ENCODE measurements at regions not wholly inside any gene's neighbourhood (a gene's known extent, or its start where the extent isn't known, plus 50 kb on each side); places are given as distances from the start of the nearest gene placed in this dataset.

DNA sequence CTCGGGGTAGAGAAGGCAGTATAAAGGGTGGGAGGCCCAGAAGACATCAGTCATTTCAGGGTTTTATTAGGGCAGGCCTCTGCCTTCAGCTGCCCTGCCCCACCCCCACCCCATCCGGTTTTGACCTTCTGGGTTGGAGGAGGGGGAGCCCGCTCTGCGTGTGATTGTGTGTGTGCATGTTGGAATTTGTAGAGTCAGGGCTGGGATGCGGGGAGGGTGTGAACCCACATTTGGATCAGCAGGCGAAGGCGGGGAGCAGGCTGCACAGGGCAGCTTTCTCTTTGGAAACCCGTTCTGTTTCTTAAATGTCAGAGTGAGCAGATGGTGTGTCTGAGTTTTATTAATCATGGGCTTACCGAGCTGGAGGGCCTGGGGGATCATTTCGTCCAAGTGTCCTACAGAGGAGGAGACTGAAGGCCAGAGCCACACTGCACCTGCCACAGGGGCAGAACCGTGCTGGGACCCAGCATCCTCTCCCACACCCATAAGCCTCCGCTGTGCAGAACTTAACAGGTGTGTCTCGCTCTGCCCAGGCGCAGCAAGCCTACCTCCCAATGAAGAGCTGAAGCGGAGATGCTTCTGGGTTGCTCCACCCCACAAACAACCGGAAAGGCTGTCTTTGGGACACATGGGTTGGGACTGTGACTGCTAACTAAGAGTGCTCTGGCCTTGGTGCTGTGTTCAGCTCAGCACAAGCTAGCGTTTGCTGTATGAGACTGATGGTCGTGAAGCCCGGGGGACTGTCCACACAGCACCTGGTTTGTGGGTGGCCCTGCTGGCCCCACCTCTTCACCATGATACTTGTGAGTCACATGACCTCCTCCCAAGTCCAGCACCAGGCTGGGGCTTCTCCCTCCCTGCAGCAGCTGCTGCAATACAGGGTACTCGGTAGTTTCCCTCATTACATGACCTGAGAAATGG is 70.9 kb upstream of the GSE1 start:
- no peak for DNase-seq (ENCODE audit: low read depth in 2 of 2)

DNA sequence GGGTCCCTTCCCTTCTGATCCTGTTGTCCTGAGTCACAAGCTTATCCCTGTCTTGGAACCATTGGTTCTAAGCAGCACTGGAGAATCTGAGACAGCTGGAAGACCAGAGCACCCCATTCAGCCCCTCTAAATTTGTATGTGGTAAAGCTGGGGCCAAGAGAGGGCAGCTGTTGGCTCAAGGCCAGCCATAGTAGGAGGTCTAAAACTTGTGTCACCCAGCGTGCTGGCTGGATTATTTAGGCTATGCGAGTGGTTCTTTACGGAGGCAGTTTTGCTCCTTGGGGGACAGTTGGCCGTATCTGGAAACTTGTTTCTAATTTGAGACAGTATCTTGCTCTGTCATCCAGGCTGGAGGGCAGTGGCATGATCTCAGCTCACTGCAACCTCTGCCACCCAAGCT is 69.6 kb upstream of the GSE1 start:
- DNase-seq (ENCODE audit: low read depth in 2 of 2), result no peak

DNA sequence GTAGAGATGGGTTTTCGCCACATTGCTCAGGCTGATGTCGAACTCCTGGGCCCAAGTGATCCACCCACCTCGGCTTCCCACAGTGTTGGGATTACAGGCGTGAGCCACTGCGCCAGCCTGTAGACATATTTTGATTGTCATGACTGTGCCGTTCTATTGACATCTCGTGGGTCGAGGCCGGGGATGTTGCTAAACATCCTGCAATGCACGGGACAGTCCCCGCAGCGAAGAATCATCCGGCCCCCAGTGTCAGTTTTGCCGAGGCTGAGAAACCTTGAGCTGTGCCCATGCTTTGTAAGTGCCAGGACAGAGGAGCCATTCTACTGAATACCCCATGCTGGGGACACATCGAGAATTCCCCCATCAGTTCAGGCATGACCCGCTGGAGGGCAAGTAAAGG is 69.1 kb upstream of the GSE1 start:
- DNase-seq (ENCODE audit: low read depth in 2 of 2), result no peak

DNA sequence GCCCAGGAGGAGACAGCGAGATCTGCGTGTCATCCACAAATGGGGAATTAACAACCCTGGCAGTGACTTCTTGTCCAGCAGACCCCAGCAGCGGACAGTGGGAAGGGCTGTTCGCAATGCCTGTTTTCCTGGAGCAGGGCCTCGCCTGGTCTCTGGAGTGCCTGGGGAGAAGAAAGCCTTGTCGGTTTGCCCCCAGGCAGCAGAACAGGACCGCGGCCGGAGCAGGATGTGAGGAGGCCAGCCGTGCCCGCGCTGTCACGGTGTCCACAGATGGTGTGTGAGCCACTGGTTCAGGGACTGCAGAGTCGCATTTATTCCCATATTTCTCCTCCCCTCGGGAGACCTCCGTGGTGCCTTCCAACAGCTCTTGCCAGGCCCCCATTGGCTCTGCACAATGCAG is 68.5 kb upstream of the GSE1 start:
- DNase-seq (ENCODE audit: low read depth in 2 of 2), result no peak

DNA sequence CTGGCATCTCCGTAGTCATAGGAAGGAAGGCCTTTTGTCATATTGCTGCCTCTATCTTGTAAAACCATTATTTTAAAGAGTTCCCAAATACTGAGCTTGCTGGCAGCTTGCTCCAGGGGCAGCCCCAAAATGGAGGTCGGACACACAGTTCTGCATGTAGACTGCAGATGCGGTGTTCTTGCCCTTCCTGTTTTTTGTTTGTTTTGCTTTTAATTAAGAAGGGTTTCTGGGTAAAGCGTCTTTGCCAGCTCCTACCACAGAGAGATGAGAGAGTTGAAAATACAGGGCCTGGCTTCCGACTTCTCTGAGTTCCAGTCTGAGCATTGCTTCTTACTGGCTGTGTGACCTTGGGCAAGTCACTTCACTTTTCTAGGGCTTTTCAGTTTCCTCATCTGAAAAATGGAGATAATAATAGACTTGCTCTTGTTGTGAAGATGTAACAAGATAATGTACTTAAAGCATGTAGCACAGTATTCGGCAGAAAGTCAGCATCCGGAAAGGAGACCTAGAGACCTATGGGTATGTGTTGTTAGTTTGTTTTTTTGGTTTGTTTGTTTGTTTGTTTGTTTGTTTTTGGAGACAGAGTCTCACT is 67.8 kb upstream of the GSE1 start:
- no peak for DNase-seq (ENCODE audit: low read depth in 2 of 2)

DNA sequence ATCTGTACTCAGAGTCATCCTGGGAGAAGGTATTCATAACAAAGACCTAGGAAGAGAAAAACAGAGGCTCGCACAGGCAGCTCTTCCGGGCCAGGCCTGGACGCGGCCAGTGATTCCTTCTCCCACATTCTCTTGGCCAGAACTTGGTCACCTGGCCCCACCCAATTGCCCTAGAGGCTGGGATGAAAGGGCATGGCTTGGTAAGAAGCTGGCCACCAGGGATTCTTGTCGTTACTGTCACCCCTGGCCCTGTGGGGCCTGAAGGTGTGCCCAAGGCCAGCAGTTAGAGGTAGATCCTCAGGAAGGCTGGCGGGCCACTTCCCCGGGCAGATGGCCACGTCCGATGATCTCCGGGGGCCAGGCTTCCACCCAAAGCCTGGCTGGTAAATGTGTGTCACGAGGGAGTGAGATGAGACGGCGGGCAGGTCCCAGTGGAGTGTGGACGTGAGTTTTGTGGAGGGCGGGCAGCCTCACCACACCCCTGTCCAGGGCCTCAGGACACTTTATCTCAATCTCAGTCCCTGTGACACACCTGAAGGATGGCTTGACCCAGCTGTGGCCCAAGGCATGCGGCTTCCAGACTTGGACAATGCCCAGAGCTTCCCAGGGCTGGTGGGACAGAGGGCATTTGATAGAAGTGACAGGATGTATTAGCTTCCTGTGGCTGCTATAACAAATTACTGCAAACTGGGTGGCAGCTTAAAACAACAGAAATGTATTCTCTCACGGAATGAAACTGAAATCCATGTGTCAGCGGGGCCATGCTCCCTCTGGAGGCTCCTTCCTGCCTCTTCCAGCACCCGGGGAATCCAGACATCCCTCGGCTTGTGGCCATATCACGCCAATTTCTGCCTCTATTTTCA is 66.3 kb upstream of the GSE1 start:
- DNase-seq (ENCODE audit: low read depth in 2 of 2), result no peak

DNA sequence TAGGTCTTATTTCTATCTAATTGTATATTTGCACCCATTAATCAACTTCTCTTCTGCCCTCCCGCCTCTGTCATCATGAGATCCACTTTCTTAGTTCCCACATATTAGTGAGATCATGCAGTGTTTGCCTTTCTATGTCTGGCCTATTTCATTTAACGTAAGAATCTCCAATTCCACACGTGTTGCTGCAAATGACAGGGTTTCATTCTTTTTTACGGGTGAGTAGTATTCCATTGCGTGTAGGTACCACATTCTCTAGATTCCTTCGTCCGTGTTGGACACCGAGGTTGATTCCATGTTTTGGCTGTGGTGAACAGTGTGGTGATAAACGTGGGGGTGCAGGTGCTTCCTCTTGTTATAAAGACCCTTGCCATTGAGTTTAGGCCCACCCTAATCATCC is 64.7 kb upstream of the GSE1 start:
- no peak for DNase-seq (ENCODE audit: low read depth in 2 of 2)

DNA sequence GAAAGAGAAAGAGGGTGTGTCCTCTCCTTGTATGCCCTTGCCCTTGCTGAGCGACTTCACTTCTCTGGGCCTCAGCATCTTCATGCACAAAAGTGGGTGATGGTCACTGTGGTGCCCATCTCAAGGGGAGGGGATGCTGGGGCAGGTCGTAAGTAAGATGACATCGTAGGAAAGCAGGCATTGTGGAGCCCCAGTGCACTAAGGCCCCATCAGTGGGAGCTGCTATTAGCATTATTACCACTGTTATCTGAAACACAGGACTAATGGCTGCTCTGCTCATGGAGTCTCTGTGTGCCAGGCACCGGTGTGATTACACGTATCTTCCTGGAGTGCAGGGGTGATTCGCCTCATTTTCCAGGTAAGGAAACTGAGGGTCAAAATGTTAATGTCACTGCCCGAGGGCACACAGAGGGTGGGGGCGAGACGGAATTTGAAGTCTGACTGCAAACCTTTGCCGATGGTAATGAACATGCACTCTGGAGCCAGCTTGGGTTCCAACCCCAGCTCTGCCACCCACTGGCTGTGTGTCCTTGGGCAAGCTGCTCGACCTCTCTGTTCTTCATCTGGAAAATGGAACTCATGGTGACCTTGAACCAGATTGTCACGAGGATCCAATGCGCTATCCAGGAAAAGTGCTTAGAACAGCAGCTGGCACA is 63.2 kb upstream of the GSE1 start:
- no peak for DNase-seq (ENCODE audit: low read depth in 2 of 2)

DNA sequence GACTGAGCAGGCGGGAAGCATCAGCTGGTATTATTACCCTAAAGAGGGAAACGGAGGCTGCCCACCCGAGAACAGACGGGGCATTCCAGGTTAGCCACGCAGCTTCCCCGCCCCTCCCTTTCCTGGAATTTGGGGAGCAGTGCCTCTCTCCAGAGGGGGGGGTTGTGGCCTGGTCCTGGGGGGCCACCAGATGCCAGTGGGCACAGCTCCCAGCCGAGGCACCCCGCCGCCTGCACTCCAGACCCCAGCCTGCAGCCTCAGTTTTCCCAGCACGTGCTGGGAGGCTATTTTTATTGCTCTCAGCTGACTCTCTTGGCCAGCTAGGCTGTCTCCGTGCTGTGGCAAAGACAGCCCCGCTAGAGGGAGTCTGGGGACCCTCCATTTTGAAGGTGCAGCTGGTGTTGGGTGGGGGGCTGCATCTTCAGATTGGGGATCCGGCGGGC is 62.7 kb upstream of the GSE1 start:
- no peak for DNase-seq (ENCODE audit: low read depth in 2 of 2)

DNA sequence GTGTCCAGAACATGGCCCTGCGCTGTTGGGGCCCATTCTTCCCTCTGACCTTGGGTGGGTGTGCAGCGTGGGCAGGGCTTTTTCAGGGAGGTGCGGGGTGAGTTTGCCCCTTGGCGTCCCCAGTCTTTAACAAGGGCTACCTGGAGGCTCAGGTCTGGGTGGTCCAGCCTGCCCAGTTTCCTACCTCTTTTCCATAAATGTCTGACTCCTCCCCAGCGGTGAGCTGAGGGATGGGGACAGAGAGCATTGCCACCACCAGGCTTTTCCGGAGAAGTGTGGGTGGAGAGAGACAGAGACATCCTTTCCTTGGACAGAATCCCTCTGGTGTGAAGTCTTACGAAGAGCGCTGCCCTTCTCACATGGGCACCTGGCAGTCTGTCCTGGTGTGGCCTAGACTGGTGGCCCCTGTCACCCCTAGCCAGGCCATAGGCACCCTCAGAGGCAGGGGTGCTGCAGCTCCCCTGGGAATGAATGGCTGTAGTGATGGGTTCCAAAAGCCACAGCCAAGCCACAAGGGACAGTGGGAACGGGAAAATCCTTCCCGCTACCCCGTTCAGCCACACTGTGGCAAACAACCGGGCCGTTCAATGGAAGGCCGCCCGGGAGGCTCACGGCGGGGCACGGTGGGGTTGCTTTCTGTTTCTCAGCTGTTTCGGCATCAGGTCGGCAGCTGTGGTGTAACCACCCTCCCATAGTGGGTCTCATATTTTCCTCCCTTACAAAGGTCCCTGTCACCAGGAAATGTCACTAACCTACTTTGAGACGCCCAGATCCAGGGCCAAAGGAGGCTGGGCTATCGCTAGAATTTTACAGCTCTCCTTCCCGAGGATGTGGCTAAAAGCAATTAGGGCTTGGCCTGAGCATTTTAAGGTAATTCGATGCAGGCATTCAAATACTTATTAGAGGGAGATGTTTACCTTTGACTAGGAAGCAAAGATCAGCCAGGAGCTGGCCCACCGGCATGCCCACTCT is 61.9 kb upstream of the GSE1 start:
- no peak for DNase-seq (ENCODE audit: low read depth in 2 of 2)

DNA sequence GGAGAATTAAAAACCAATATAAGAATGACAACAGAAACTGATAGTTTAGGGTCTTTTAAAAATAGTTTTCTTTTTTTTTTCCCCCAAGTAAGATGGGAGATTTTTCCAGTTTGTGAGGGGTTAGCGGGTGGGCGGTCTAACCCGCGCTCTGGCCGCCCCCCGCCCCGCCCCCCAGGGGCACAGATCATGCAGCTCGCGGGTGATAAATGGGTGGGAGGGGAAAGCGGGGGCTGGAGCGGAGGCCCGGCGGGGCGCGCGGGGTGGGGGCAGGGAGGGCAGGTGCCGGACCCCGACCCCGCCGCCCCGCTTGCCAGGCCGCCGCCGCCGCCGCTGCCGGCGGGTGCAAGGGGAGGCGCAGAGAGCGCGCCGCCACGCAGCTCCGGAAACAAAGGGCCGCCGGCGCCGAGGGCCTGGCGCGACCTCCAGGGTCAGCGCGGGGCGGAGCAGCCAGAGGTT is 60.1 kb upstream of the GSE1 start:
- DNase-seq (ENCODE audit: low read depth in 2 of 2), result no peak

DNA sequence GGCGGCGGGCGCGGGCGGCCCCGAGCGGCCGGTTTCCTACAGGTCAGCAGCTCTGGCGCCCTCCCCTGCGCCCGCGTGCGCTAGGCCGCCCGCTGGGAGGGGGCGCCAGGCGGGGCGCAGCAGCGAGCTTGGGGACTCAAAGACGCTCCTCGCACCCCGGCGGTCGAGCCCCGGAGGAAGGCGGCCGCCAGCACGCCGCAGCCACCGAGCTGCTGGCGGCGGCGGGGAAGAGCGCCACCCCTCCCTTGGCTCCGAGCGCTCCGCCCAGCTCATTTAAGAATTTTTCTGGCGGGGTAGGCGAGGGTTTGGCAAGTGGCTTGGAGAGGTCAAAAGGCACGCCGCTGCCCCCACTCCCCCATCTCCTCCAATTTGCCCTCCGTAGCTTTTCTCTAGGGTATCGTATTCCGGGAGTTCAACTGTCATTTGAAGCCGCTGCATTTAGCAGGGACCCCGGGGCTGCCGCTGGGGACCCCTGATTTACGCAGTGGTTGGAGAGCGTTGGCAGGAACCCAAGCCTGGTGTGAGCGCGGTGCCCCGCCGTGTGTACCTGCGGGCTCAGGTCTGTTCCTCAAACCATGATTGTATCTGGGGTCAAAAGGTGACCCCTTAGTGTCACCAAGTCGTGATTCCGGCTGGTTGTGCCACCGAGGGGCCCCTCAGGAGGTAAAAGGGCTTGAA is 59.5 kb upstream of the GSE1 start:
- DNase-seq (ENCODE audit: low read depth in 2 of 2), result peak in 1 of 2 experiments; percentile 13

DNA sequence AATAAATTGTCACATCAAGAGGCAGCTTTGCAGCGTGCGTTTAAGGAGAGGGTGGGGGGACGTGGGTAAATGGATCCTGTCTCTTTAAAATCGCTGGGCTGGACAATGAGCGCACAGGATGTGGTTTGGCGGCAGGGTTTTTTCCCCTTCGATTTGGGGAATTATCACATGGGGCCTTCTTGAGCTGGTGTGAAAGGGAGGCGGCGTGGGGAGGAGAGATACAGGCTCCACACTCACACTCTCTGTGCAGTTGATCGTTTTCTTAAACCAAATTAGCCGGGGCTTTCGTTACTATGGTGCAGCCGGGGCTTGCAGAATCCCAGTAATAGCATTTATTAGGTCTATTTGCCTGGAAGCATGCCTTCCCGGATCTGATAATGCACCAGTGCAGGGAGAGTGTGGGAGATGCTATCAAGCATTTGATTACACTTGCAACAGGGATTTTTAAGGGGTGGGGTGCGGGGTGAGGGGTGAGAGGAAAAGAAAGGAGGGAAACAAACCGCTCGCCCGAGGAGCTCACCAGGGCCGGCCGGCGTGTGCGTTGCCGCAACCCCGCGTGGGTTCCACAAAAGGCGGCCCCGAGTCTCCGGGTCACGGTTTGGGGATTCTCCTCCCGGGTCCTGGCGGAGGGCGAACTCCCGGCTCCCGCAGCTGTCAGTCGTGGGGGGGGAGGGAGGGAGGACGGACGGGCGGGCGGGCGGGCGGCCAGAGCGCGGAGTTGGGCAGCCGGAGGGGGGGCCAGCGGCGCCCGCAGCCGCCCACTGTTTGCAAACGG is 58.8 kb upstream of the GSE1 start:
- peak in 1 of 2 experiments; percentile 70 for DNase-seq (ENCODE audit: low read depth in 2 of 2)

DNA sequence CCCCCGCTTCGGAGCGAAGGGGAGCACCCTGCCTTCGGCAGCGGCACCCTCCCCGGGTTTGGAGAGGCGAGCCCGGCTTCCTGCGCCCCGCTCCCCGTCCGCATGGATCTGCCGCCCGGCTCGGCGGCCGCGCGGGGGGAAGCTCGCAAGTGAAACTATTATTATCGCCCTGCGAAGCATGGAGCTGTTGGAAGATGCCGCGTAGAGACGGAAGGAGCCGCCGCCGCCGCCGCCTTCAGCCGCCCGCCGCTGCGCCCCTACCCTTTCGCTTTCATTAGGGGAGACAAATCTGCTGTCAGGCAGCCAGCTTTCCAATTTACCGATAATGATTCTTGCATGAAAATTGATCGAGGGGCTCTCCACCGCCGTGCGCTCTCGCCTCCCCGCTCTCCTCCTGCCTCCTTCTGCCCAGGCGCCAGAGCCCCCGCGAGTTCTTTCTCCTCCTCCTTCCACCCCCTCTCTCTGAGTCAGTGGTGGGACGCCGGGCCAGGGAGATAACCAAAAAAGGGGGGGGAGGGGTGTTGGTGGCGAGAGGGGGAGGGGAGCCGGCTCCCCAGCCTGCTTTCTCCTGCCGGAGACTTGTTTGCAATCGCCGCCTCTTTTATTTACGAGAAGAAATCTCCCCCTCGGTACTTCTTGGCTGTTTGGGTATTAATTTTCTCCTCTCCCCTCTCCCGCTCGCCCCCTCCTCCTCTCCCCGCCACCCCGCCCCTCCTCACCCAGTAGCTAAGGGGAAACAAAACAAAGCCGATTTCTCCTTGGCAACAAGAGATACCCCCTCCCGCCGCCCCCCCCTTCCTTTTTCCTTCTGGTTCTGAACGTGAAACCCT is 58.0 kb upstream of the GSE1 start:
- DNase-seq (ENCODE audit: low read depth in 2 of 2), result peak; percentile 64 to 69

DNA sequence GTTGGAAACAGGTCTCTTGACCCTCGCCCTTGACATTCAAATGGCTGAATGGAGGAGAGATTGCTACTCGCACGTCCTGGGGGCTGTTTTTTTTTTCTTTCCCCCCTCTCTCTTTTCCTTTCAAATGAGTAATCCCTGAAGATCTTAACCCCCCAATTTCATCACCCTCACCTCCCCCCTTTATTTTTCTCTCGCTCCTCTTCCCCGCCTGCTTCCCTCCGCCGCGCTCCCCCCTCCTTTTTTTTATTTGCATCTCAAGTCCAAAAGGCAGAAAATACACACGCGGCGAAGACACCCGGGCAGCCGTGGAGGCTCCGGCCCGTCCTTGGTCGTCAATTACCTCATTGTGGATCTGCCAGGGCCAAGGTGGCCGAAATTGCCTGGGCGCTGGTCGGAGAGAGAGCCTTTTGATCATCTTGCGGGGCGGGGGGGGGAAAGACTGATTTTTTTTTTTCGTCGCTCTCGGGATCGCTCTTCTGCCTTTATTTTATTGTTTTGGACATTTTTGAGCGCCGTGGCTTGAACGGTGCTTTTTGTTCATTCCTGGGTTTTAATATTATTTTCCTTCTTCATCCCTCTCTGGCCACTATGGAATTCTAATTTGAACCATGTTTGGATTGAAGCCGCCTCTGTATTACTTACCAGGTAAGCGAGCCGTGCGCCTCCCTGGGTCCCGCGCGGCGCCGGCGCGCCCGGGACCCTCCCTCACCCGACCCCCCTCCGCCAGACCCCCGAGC is 57.2 kb upstream of the GSE1 start:
- DNase-seq (ENCODE audit: low read depth in 2 of 2), result peak in 1 of 2 experiments; percentile 34

DNA sequence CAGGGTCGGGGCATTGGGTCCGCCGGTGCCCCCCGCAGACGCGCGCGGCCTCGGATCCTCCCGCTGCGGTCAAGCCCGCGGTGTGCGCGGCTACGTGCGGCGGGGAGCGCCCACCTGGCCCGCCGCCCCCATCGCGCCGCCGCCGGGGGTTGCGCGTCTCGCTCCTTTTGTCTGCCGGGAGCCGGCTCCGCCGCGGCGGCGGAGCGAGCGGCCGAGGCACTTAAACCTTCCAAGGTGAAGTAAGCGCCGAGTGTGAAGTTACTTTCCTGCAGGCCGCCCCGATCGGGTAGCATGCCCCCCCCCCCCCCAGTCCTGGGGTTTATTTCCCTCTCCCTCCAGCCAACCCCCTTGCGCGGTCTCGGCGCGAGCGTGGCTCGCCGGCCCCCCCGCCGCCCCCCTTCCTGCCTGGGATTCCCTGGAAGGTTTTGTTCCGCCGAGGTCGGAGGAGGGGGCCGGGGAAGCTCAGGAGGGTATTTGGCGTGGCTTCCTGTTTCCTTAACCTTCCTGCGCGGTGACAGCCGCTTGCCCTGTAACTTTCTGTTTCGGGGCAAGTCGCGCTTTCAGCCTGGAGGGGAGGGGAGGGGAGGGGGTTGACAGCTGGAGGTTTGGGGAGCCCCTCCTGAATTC is 56.6 kb upstream of the GSE1 start:
- DNase-seq (ENCODE audit: low read depth in 2 of 2), result peak in 1 of 2 experiments; percentile 12

Measured in fibroblast of skin of left quadriceps (primary cell).